ENCODE measurements at regions not wholly inside any gene's neighbourhood (a gene's known extent, or its start where the extent isn't known, plus 50 kb on each side); places are given as distances from the start of the nearest gene placed in this dataset.

DNA sequence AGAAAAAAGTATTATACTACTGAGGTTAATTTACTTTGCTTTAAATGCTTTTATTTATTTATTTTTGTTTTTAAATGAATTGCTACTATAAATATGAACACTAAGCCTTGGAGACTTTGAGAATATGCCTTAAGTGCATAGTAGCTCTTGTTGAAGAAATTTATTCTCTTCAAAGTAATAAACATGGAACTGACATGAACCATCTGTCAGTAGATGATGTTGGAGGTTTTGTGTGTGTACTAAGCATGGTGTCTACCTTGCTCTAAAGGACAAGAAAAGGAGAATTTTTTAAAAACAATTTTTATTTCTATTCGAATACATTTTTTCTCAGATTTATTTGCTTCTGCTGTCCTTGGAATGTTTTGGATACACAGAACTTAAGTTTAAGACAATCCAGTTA lies 81.1 kb upstream of the PDZRN3 start:
- Histone ChIP-seq H2BK15ac (ENCODE audit: low read depth, low read length) (no peak overlapping the region), H3K27me3 (ENCODE audit: insufficient read depth, low read length) (no peaks in the 10 kb centered on the region), H3K4me2 (ENCODE audit: insufficient read depth, insufficient read length, low read length) (no peak overlapping the region), H2BK12ac (ENCODE audit: insufficient read length, low read depth, low read length) (no peak overlapping the region), H2AFZ (ENCODE audit: low read length) (no peak overlapping the region), H3K79me2 (ENCODE audit: insufficient read depth, low read length) (no peaks in the 10 kb centered on the region), H3K23ac (ENCODE audit: insufficient read length, low read depth, low read length) (no peak overlapping the region), H3T11ph (ENCODE audit: low read length) (no peak overlapping the region), H3K4me1 (ENCODE audit: insufficient read depth, low read length) (no peaks in the 10 kb centered on the region), H2BK20ac (ENCODE audit: low read depth, low read length, poor library complexity, severe bottlenecking) (no peak overlapping the region), H4K8ac (replicated peaks; ENCODE audit: insufficient read length, low read depth, low read length) (no peak overlapping the region), H3K9me3 (ENCODE audit: control insufficient read depth, low read depth, low read length) (no peaks in the 10 kb centered on the region), H3K79me1 (ENCODE audit: insufficient read depth, low read depth, low read length, poor library complexity, severe bottlenecking) (no peaks in the 10 kb centered on the region), H4K91ac (ENCODE audit: insufficient read length, low read depth, low read length) (no peak overlapping the region), H3K14ac (ENCODE audit: insufficient read depth, low read length) (no peak overlapping the region), H3K27ac (ENCODE audit: insufficient read length, low read depth, low read length) (no peak overlapping the region), H4K5ac (ENCODE audit: insufficient read length, low read depth, low read length) (no peak overlapping the region), H3K56ac (ENCODE audit: insufficient read length, low read depth, low read length) (no peak overlapping the region), H3K23me2 (ENCODE audit: insufficient read length, low read depth, low read length, poor library complexity, severe bottlenecking) (no peaks in the 10 kb centered on the region), H3K4ac (ENCODE audit: low read depth, low read length) (no peak overlapping the region), H3K18ac (ENCODE audit: insufficient read length, low read depth, low read length) (no peak overlapping the region), H2BK5ac (ENCODE audit: insufficient read length, low read length) (no peak overlapping the region), H3K9ac (ENCODE audit: extremely low read depth, insufficient read length, low read length) (no peak overlapping the region), H2BK120ac (ENCODE audit: low read depth, low read length, poor library complexity, severe bottlenecking) (no peak overlapping the region), H2AK5ac (ENCODE audit: insufficient read length, low read length) (no peak overlapping the region), H4K20me1 (ENCODE audit: control insufficient read depth, insufficient read depth, insufficient read length) (no peaks in the 10 kb centered on the region)
- Mint-ChIP-seq H3K27me3 (ENCODE audit: low read depth) (no peaks in the 10 kb centered on the region), H3K9me3 (no peaks in the 10 kb centered on the region), H3K27ac (no peak overlapping the region), H3K4me1 (no peaks in the 10 kb centered on the region), H3K4me3 (no peak overlapping the region), H3K36me3 (ENCODE audit: insufficient read depth in 1 of 3, low read depth in 3 of 3) (no peaks in the 10 kb centered on the region)
- no peak for DNase-seq
- WGBS (ENCODE audit: extremely low coverage, insufficient read length, low lambda C conversion rate), result no CpG with 5 or more reads among the region's 1 CpG
- TF ChIP-seq, protein P1, sequence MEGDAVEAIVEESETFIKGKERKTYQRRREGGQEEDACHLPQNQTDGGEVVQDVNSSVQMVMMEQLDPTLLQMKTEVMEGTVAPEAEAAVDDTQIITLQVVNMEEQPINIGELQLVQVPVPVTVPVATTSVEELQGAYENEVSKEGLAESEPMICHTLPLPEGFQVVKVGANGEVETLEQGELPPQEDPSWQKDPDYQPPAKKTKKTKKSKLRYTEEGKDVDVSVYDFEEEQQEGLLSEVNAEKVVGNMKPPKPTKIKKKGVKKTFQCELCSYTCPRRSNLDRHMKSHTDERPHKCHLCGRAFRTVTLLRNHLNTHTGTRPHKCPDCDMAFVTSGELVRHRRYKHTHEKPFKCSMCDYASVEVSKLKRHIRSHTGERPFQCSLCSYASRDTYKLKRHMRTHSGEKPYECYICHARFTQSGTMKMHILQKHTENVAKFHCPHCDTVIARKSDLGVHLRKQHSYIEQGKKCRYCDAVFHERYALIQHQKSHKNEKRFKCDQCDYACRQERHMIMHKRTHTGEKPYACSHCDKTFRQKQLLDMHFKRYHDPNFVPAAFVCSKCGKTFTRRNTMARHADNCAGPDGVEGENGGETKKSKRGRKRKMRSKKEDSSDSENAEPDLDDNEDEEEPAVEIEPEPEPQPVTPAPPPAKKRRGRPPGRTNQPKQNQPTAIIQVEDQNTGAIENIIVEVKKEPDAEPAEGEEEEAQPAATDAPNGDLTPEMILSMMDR (conservative IDR thresholded peaks at IDR 0.05), result no peak

Data from H9 (cell line).